GM23338 (cell line): ENCODE measurements at regions not wholly inside any gene's neighbourhood (a gene's known extent, or its start where the extent isn't known, plus 50 kb on each side); places are given as distances from the start of the nearest gene placed in this dataset.

Source experiments
- CREB1 ChIP-seq: fragments of 250-450 bp; sonication (Bioruptor Pico); IDR thresholded peaks from 2 replicates; pipeline ENCODE4 v1.5.0; 2020; ENCODE audit warnings: low read depth, mild to moderate bottlenecking, moderate library complexity
- EZH2 ChIP-seq: fragments of 200-600 bp; sonication (generic); IDR thresholded peaks from one replicate; pipeline ENCODE4 v1.8.0; 2017; ENCODE audit warnings: antibody characterized with exemption, mild to moderate bottlenecking, low read depth; ENCODE audit not compliant: unreplicated experiment
- EZH2phosphoT487 ChIP-seq: fragments of 200-600 bp; sonication (generic); IDR thresholded peaks from one replicate; pipeline ENCODE4 v1.8.1; 2018; ENCODE audit warnings: antibody characterized with exemption; ENCODE audit not compliant: unreplicated experiment
- JUNB ChIP-seq: IDR thresholded peaks from one replicate; pipeline ENCODE4 v1.6.1; 2016; ENCODE audit warnings: antibody characterized with exemption; ENCODE audit not compliant: unreplicated experiment
- NANOG ChIP-seq: IDR thresholded peaks from 2 replicates; pipeline ENCODE4 v1.6.1; 2016; ENCODE audit warnings: antibody characterized with exemption, borderline replicate concordance
- POLR2AphosphoS5 ChIP-seq: IDR thresholded peaks from 2 replicates; pipeline ENCODE4 v1.6.1; 2016; ENCODE audit warnings: antibody characterized with exemption, low read depth
- ZNF114 ChIP-seq: fragments of 250-450 bp; sonication (Bioruptor Pico); IDR thresholded peaks from 2 replicates; pipeline ENCODE4 v1.5.0; 2020; ENCODE audit warnings: mild to moderate bottlenecking, moderate library complexity
- ZNF331 ChIP-seq: fragments of 250-450 bp; sonication (Bioruptor Pico); IDR thresholded peaks from 2 replicates; pipeline ENCODE4 v1.5.0; 2020; ENCODE audit warnings: low read depth, mild to moderate bottlenecking, moderate library complexity
- ZNF462 ChIP-seq: fragments of 250-450 bp; sonication (Bioruptor Pico); IDR thresholded peaks from 2 replicates; pipeline ENCODE4 v1.5.0; 2020; ENCODE audit warnings: mild to moderate bottlenecking, moderate library complexity
- TF ChIP-seq, protein P1 (sequence below): IDR thresholded peaks from 2 replicates; pipeline ENCODE4 v1.6.1; 2016; ENCODE audit warnings: antibody characterized with exemption
- TF ChIP-seq, protein P2 (sequence below): IDR thresholded peaks from one replicate; pipeline ENCODE4 v1.6.1; 2018; ENCODE audit warnings: antibody characterized with exemption; ENCODE audit not compliant: unreplicated experiment

DNA sequence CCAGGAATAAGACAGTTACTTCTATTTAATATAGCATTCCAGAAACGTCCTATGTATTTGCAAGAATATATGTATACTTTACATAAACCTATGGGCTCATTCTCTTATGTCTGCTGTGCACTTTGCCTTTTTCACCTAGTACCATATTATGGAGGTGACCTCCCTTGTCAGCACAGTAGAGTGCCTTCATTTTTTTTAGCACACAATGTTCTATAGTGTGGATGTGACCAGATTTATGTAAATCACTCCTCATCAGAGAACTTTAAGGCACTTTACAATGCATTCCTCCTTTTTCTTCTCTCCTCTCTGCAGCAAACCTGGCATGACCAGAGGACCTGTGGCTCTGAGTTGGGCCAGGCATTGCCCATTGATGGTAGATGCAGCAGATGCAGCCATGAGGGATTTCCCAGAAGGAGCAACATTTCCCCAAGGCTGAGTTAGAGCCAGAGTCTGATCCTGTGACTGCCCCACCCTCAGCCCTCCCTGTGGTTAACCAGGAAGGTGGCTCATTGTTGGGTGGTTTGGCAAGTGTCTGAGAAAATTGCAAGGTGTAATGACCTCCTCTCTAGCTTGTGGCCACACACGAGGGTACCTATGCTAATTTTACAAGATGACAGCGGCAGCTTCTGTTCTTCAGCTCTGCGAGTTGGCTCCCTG lies 76.5 kb upstream of the DLX2 start (continued):
- TF ChIP-seq ZNF462 (CRISPR knock-in tag) (no peak), JUNB (no peak), ZNF331 (CRISPR knock-in tag) (no peak), CREB1 (CRISPR knock-in tag) (no peak), ZNF114 (CRISPR knock-in tag) (no peak), NANOG (no peak), POLR2AphosphoS5 (no peak), EZH2phosphoT487 (no peak), EZH2 (no peak)
- TF ChIP-seq, protein P1, sequence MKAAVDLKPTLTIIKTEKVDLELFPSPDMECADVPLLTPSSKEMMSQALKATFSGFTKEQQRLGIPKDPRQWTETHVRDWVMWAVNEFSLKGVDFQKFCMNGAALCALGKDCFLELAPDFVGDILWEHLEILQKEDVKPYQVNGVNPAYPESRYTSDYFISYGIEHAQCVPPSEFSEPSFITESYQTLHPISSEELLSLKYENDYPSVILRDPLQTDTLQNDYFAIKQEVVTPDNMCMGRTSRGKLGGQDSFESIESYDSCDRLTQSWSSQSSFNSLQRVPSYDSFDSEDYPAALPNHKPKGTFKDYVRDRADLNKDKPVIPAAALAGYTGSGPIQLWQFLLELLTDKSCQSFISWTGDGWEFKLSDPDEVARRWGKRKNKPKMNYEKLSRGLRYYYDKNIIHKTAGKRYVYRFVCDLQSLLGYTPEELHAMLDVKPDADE: no peak
- TF ChIP-seq, protein P2, sequence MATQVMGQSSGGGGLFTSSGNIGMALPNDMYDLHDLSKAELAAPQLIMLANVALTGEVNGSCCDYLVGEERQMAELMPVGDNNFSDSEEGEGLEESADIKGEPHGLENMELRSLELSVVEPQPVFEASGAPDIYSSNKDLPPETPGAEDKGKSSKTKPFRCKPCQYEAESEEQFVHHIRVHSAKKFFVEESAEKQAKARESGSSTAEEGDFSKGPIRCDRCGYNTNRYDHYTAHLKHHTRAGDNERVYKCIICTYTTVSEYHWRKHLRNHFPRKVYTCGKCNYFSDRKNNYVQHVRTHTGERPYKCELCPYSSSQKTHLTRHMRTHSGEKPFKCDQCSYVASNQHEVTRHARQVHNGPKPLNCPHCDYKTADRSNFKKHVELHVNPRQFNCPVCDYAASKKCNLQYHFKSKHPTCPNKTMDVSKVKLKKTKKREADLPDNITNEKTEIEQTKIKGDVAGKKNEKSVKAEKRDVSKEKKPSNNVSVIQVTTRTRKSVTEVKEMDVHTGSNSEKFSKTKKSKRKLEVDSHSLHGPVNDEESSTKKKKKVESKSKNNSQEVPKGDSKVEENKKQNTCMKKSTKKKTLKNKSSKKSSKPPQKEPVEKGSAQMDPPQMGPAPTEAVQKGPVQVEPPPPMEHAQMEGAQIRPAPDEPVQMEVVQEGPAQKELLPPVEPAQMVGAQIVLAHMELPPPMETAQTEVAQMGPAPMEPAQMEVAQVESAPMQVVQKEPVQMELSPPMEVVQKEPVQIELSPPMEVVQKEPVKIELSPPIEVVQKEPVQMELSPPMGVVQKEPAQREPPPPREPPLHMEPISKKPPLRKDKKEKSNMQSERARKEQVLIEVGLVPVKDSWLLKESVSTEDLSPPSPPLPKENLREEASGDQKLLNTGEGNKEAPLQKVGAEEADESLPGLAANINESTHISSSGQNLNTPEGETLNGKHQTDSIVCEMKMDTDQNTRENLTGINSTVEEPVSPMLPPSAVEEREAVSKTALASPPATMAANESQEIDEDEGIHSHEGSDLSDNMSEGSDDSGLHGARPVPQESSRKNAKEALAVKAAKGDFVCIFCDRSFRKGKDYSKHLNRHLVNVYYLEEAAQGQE: no peak
